Brain microvascular endothelial cell (primary cell): ENCODE measurements at regions not wholly inside any gene's neighbourhood (a gene's known extent, or its start where the extent isn't known, plus 50 kb on each side); places are given as distances from the start of the nearest gene placed in this dataset.

Experiments used
- DNase-seq: peaks from one replicate; pipeline ENCODE4 v3.0.0-alpha.2; 2020
- H3K27ac ChIP-seq: fragments of 250-450 bp; sonication (Bioruptor Pico); 2 replicates; pipeline ENCODE4 v1.5.1; 2020; ENCODE audit warnings: mild to moderate bottlenecking, moderate library complexity
- H3K27me3 ChIP-seq: fragments of 250-450 bp; sonication (Bioruptor Pico); replicated peaks from 2 replicates; pipeline ENCODE4 v1.5.1; 2020; ENCODE audit warnings: mild to moderate bottlenecking
- H3K36me3 ChIP-seq: fragments of 250-450 bp; sonication (Bioruptor Pico); replicated peaks from 2 replicates; pipeline ENCODE4 v1.5.1; 2020; ENCODE audit warnings: mild to moderate bottlenecking
- H3K4me3 ChIP-seq: 2 replicates; pipeline ENCODE4 v1.5.1; 2011; ENCODE audit warnings: low read depth, mild to moderate bottlenecking, control low read depth, low read length, moderate library complexity
- CTCF ChIP-seq: IDR thresholded peaks from 2 replicates; pipeline ENCODE4 v1.5.1; 2011; ENCODE audit warnings: low read depth, mild to moderate bottlenecking, moderate library complexity, low read length, control low read depth, inconsistent platforms; ENCODE audit errors: missing control alignments
- in situ Hi-C: cut with HindIII; loops from 2 replicates; pipeline ENCODE4 v1.10.0; 2017; ENCODE audit warnings: low sequenced_read_pairs, low pct_ligation_motif_present

GRCh38 chr15:92326236-92326635, 67.4 kb upstream of the ST8SIA2 start:
- in situ Hi-C loops, result no loop called here
- no peak for DNase-seq
- no peak for TF ChIP-seq CTCF
- no peak overlapping the region for H3K4me3 ChIP-seq
- no peaks in the 10 kb centered on the region for H3K27me3 ChIP-seq
- H3K36me3 ChIP-seq, result no peaks in the 10 kb centered on the region
- H3K27ac ChIP-seq, result no peak overlapping the region

GRCh38 chr15:92327033-92327432, 66.6 kb upstream of the ST8SIA2 start:
- H3K27ac ChIP-seq, result no peak overlapping the region
- H3K36me3 ChIP-seq, result no peaks in the 10 kb centered on the region
- no peaks in the 10 kb centered on the region for H3K27me3 ChIP-seq
- no peak for DNase-seq
- no peak overlapping the region for H3K4me3 ChIP-seq
- in situ Hi-C loops, result no loop called here
- TF ChIP-seq CTCF, result no peak

GRCh38 chr15:92328207-92328606, 65.5 kb upstream of the ST8SIA2 start:
- no peak for TF ChIP-seq CTCF
- Histone ChIP-seq H3K27me3 (no peaks in the 10 kb centered on the region), H3K27ac (no peak overlapping the region), H3K4me3 (no peak overlapping the region), H3K36me3 (no peaks in the 10 kb centered on the region)
- DNase-seq, result no peak
- in situ Hi-C loops, result no loop called here

- TF ChIP-seq CTCF, result no peak
- in situ Hi-C loops, result no loop called here
- DNase-seq, result no peak
- H3K27me3 ChIP-seq, result no peaks in the 10 kb centered on the region
- no peaks in the 10 kb centered on the region for H3K36me3 ChIP-seq
- H3K27ac ChIP-seq, result no peak overlapping the region
- H3K4me3 ChIP-seq, result no peak overlapping the region
Observed at GRCh38 chr15:92332125-92332899, 61.4 kb upstream of the ST8SIA2 start.

- Histone ChIP-seq H3K27me3 (no peaks in the 10 kb centered on the region), H3K36me3 (no peaks in the 10 kb centered on the region), H3K27ac (no peak overlapping the region), H3K4me3 (no peak overlapping the region)
- no peak for TF ChIP-seq CTCF
- in situ Hi-C loops, result no loop called here
- DNase-seq, result no peak
Observed at GRCh38 chr15:92333709-92334108, 60.0 kb upstream of the ST8SIA2 start.
